ENCODE measurements at regions not wholly inside any gene's neighbourhood (a gene's known extent, or its start where the extent isn't known, plus 50 kb on each side); places are given as distances from the start of the nearest gene placed in this dataset.

- TF ChIP-seq, protein P1, sequence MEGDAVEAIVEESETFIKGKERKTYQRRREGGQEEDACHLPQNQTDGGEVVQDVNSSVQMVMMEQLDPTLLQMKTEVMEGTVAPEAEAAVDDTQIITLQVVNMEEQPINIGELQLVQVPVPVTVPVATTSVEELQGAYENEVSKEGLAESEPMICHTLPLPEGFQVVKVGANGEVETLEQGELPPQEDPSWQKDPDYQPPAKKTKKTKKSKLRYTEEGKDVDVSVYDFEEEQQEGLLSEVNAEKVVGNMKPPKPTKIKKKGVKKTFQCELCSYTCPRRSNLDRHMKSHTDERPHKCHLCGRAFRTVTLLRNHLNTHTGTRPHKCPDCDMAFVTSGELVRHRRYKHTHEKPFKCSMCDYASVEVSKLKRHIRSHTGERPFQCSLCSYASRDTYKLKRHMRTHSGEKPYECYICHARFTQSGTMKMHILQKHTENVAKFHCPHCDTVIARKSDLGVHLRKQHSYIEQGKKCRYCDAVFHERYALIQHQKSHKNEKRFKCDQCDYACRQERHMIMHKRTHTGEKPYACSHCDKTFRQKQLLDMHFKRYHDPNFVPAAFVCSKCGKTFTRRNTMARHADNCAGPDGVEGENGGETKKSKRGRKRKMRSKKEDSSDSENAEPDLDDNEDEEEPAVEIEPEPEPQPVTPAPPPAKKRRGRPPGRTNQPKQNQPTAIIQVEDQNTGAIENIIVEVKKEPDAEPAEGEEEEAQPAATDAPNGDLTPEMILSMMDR (IDR thresholded peaks at IDR 0.05; ENCODE audit: insufficient read depth, low read length, poor library complexity, severe bottlenecking), result no peak
- TF ChIP-seq EZH2phosphoT487 (conservative IDR thresholded peaks at IDR 0.05; ENCODE audit: low read length), result no peak
Measured at GRCh38 chr18:22019193-22019592, 150.2 kb upstream of the GATA6 start.
